GM23248 (cell line): ENCODE measurements at regions not wholly inside any gene's neighbourhood (a gene's known extent, or its start where the extent isn't known, plus 50 kb on each side); places are given as distances from the start of the nearest gene placed in this dataset.

Source experiments
- EZH2 ChIP-seq: fragments of 200-600 bp; sonication (generic); IDR thresholded peaks from 2 replicates; pipeline ENCODE4 v1.6.1; 2018; ENCODE audit warnings: antibody characterized with exemption, mild to moderate bottlenecking; ENCODE audit not compliant: insufficient read depth, poor library complexity, severe bottlenecking
- EZH2phosphoT487 ChIP-seq: fragments of 200-600 bp; sonication (generic); IDR thresholded peaks from 2 replicates; pipeline ENCODE4 v1.6.1; 2018; ENCODE audit warnings: antibody characterized with exemption, moderate library complexity, mild to moderate bottlenecking, low read depth; ENCODE audit not compliant: insufficient read depth

DNA sequence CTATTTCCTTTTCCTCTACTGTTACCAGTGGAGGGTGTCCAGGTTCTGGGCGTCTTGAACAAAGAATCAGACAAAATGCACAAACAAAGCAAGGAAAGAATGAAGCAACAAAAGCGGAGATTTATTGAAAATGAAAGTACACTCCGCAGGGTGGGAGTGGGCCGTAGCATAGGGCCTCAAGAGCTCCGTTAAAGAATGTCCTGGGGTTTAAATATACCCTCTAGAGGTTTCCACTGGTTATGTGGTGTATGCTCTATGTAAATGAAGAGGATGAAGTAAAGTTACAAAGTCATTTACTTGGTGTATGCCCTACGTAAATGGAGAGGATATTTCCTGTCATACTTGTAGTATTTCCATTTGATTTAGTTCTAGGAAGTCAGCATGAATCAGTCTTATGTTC lies 113.5 kb upstream of the MRPS30 start:
- TF ChIP-seq EZH2 (no peak), EZH2phosphoT487 (no peak)
